ENCODE measurements at regions not wholly inside any gene's neighbourhood (a gene's known extent, or its start where the extent isn't known, plus 50 kb on each side); places are given as distances from the start of the nearest gene placed in this dataset.

- Mint-ChIP-seq H3K27ac (no peak overlapping the region), H3K4me1 (peaks cover 33% of the 10 kb centered on the region), H3K4me3 (no peak overlapping the region), H3K27me3 (ENCODE audit: insufficient read depth, low read depth) (peaks cover 9% of the 10 kb centered on the region), H3K9me3 (peaks cover 2% of the 10 kb centered on the region), H3K36me3 (peaks cover 2% of the 10 kb centered on the region)
- Histone ChIP-seq H3K4me1 (peaks cover 10% of the 10 kb centered on the region), H3K9me3 (ENCODE audit: low read depth) (no peaks in the 10 kb centered on the region), H3K36me3 (no peaks in the 10 kb centered on the region), H4K20me1 (ENCODE audit: low read depth) (no peaks in the 10 kb centered on the region), H3K79me2 (ENCODE audit: low read depth) (no peaks in the 10 kb centered on the region), H3K27ac (no peak overlapping the region), H3F3A (ENCODE audit: low read depth) (no peaks in the 10 kb centered on the region), H3K27me3 (peaks cover 21% of the 10 kb centered on the region), H3K9ac (no peak overlapping the region), H2AFZ (replicated peaks) (no peak overlapping the region), H3K4me2 (no peak overlapping the region), H3K4me3 (no peak overlapping the region)
- no peak for DNase-seq (ENCODE audit: low spot score)
- no peak for TF ChIP-seq EZH2phosphoT487 (IDR thresholded peaks at IDR 0.05)
- no peak for TF ChIP-seq EZH2 (IDR thresholded peaks at IDR 0.05)
- no peak for TF ChIP-seq CTCF (IDR thresholded peaks at IDR 0.05)
Measured at GRCh38 chr7:155231941-155232340, 65.7 kb upstream of the INSIG1 start.

GRCh38 chr7:155232911-155233310 is 64.8 kb upstream of the INSIG1 start:
- Mint-ChIP-seq H3K9me3 (peaks cover 2% of the 10 kb centered on the region), H3K27ac (no peak overlapping the region), H3K36me3 (peaks cover 2% of the 10 kb centered on the region), H3K4me3 (no peak overlapping the region), H3K27me3 (ENCODE audit: insufficient read depth, low read depth) (peaks cover 9% of the 10 kb centered on the region), H3K4me1 (peaks cover 26% of the 10 kb centered on the region)
- Histone ChIP-seq H3K9ac (no peak overlapping the region), H3K36me3 (no peaks in the 10 kb centered on the region), H3K27me3 (peaks cover 11% of the 10 kb centered on the region), H3K9me3 (ENCODE audit: low read depth) (no peaks in the 10 kb centered on the region), H3K4me3 (no peak overlapping the region), H4K20me1 (ENCODE audit: low read depth) (no peaks in the 10 kb centered on the region), H3F3A (ENCODE audit: low read depth) (no peaks in the 10 kb centered on the region), H3K79me2 (ENCODE audit: low read depth) (no peaks in the 10 kb centered on the region), H3K4me2 (no peak overlapping the region), H3K27ac (no peak overlapping the region), H2AFZ (replicated peaks) (no peak overlapping the region), H3K4me1 (peaks cover 4% of the 10 kb centered on the region)
- no peak for DNase-seq (ENCODE audit: low spot score)
- TF ChIP-seq EZH2phosphoT487 (IDR thresholded peaks at IDR 0.05) (no peak), CTCF (IDR thresholded peaks at IDR 0.05) (no peak), EZH2 (IDR thresholded peaks at IDR 0.05) (no peak)

GRCh38 chr7:155233311-155234157 is 64.1 kb upstream of the INSIG1 start:
- H3K79me2 ChIP-seq (ENCODE audit: low read depth), result no peaks in the 10 kb centered on the region
- H3K4me2 ChIP-seq, result no peak overlapping the region
- no peaks in the 10 kb centered on the region for H4K20me1 ChIP-seq (ENCODE audit: low read depth)
- H3K36me3 Mint-ChIP-seq, result peaks cover 2% of the 10 kb centered on the region
- H3K27ac Mint-ChIP-seq, result peak overlapping the region; percentile 27
- peaks cover 19% of the 10 kb centered on the region for H3K4me1 Mint-ChIP-seq
- no peaks in the 10 kb centered on the region for H3K36me3 ChIP-seq
- peaks cover 9% of the 10 kb centered on the region for H3K27me3 Mint-ChIP-seq (ENCODE audit: insufficient read depth, low read depth)
- no peak for TF ChIP-seq EZH2 (IDR thresholded peaks at IDR 0.05)
- no peak for TF ChIP-seq EZH2phosphoT487 (IDR thresholded peaks at IDR 0.05)
- no peak for TF ChIP-seq CTCF (IDR thresholded peaks at IDR 0.05)
- H3K4me3 Mint-ChIP-seq, result peak overlapping the region; percentile 35
- no peaks in the 10 kb centered on the region for H3F3A ChIP-seq (ENCODE audit: low read depth)
- no peaks in the 10 kb centered on the region for H3K4me1 ChIP-seq
- no peak overlapping the region for H2AFZ ChIP-seq (replicated peaks)
- no peak overlapping the region for H3K9ac ChIP-seq
- no peak overlapping the region for H3K4me3 ChIP-seq
- H3K27me3 ChIP-seq, result peaks cover 5% of the 10 kb centered on the region
- no peak overlapping the region for H3K27ac ChIP-seq
- H3K9me3 Mint-ChIP-seq, result peaks cover 2% of the 10 kb centered on the region
- H3K9me3 ChIP-seq (ENCODE audit: low read depth), result no peaks in the 10 kb centered on the region
- no peak for DNase-seq (ENCODE audit: low spot score)

Measured in neural progenitor cell (in vitro differentiated cells).